GM12875 (cell line): ENCODE measurements at regions not wholly inside any gene's neighbourhood (a gene's known extent, or its start where the extent isn't known, plus 50 kb on each side); places are given as distances from the start of the nearest gene placed in this dataset.

ENCODE experiments used
- H3K4me3 ChIP-seq: one replicate; pipeline ENCODE4 v1.5.1; 2011; ENCODE audit warnings: low read depth, low read length, control low read depth
- CTCF ChIP-seq: IDR thresholded peaks from 2 replicates; pipeline ENCODE4 v1.5.1; 2011; ENCODE audit warnings: low read depth, mild to moderate bottlenecking, control low read depth, inconsistent platforms, low read length, moderate library complexity, borderline replicate concordance; ENCODE audit not compliant: insufficient read depth

DNA sequence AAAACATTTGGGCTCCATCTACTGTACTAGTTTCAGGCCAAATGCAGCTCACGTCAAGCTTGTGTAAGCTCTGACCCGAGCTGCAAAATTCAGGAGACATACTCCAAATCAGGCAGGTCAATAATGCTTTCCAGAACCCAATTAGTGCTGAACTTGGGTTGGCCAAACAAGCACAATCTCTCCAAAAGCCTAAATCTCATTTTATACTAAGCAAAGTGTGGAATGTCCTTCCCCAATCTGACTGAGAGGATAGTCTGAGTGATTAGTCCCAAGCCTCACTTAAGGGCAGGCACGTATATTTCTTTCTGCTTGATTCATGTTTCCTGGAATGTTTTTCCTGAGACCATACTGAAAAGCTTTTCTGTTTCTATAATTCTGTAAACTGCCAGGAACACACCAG lies 79.9 kb downstream of the NKX6-1 start:
- no peak overlapping the region for H3K4me3 ChIP-seq
- no peak for TF ChIP-seq CTCF

GRCh38 chr4:84417997-84418709 lies 80.9 kb downstream of the NKX6-1 start:
- TF ChIP-seq CTCF = no peak
- H3K4me3 ChIP-seq = no peak overlapping the region

DNA sequence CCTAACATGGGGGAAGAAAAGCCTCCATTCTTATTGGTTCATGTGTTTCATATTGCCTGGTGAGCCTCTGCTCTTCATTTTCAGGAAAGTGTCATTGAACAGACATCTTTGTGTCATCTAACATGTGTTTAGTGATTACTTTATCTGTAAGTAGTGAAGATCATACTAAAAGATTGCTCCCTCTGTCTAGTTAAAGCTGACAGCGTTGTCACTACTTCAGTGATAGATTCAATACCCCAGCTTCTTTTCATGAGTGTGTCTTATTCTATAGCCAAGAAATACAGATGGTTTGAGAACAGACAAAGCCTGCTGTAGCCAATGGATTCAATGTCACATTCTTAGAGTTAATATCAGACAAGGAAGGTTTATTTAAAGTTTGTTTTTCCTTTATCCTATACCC lies 85.1 kb downstream of the NKX6-1 start:
- TF ChIP-seq CTCF = no peak

DNA sequence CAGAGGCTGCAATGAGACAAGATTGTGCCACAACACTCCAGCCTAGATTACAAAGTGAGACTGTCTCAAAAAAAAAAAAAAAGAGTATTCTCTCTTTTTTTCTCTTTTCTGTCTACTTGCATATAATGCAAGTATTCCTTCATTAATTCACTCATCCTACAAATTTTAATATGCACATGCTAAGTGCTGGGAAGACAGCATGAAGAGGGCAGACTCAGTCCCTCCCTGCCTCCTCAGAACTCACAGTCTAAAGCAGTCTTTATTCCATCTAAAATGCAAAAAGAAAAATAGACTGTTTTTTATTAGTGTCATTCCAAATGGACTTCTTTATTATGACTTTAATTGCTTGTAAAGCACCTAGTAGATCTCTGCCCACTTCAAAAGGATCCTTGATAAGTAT lies 85.6 kb downstream of the NKX6-1 start:
- TF ChIP-seq CTCF = no peak
- no peak overlapping the region for H3K4me3 ChIP-seq

More for the DNA sequence above, 85.1 kb downstream of the NKX6-1 start:
- H3K4me3 ChIP-seq = no peak overlapping the region

GRCh38 chr4:84412062-84412461 lies 87.0 kb downstream of the NKX6-1 start:
- H3K4me3 ChIP-seq = no peak overlapping the region
- TF ChIP-seq CTCF = no peak

- no peak for TF ChIP-seq CTCF
- no peak overlapping the region for H3K4me3 ChIP-seq
Observed at GRCh38 chr4:84407554-84408407, 91.3 kb downstream of the NKX6-1 start.

DNA sequence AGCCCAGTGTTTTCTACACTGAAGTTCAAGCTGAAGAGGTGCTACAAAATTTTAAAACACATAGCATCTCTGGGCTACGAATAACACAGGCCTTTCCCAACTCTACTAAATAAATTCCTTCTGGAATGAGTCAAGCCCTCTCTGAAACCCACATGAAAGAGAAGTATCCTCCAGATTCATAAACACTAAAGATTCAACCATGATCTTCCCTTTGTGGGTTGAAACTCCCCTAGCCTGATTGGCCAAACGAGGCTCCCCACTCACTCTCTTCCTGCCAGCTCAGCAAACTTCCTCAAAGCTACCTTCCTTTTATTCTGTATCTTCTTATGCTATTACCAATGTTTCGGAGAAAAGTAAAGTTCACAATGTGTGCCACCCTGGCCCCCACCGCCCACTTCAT lies 95.4 kb downstream of the NKX6-1 start:
- no peak for TF ChIP-seq CTCF
- H3K4me3 ChIP-seq = no peak overlapping the region
